Ovary (tissue), 3 donors: ENCODE measurements at regions not wholly inside any gene's neighbourhood (a gene's known extent, or its start where the extent isn't known, plus 50 kb on each side); places are given as distances from the start of the nearest gene placed in this dataset.

Source experiments
- CTCF ChIP-seq, 3 donors: fragments of 450-650 bp in 2 of 3; fragments of 200-600 bp in 1 of 3; IDR thresholded peaks; one replicate each; pipeline versions ENCODE4 v1.5.1 to v1.8.0; 2016 to 2022; ENCODE audit warnings: antibody characterized with exemption in 3 of 3, mild to moderate bottlenecking in 1 of 3
- EP300 ChIP-seq: sonication (generic); formaldehyde crosslinking; IDR thresholded peaks from one replicate; pipeline ENCODE4 v1.6.1; 2017; ENCODE audit warnings: antibody characterized with exemption
- donor health status: DM: no; HTN: no; CAD: no.

- TF ChIP-seq EP300 (no peak), CTCF (IDR thresholded peaks at IDR 0.05) (no peak)
Observed at GRCh38 chr5:44740660-44741059, 68.1 kb upstream of the MRPS30 start.
